ENCODE measurements at regions not wholly inside any gene's neighbourhood (a gene's known extent, or its start where the extent isn't known, plus 50 kb on each side); places are given as distances from the start of the nearest gene placed in this dataset.

GRCh38 chr12:91533366-91533765, 350.7 kb upstream of the DCN start:
- POLR2A ChIA-PET: no interaction called here

GRCh38 chr12:91529829-91530228, 347.2 kb upstream of the DCN start:
- Histone ChIP-seq H3K4me2 (ENCODE audit: low read length) (no peak overlapping the region), H3K9me2 (ENCODE audit: insufficient read depth, low read length) (no peaks in the 10 kb centered on the region), H3K4me3 (ENCODE audit: low read depth, low read length, poor library complexity, severe bottlenecking) (no peak overlapping the region), H3K4me1 (ENCODE audit: insufficient read depth, low read length, poor library complexity, severe bottlenecking) (no peaks in the 10 kb centered on the region), H3K36me3 (ENCODE audit: insufficient read depth, low read length) (no peaks in the 10 kb centered on the region), H3K9me3 (ENCODE audit: low read length) (no peaks in the 10 kb centered on the region), H3K27ac (ENCODE audit: low read depth, low read length, poor library complexity, severe bottlenecking) (no peak overlapping the region), H3K79me2 (ENCODE audit: insufficient read depth, low read depth, low read length) (no peaks in the 10 kb centered on the region), H2AFZ (ENCODE audit: low read length) (no peak overlapping the region), H4K20me1 (ENCODE audit: insufficient read depth, low read length) (no peaks in the 10 kb centered on the region)
- TF ChIP-seq CTCF (conservative IDR thresholded peaks at IDR 0.05; ENCODE audit: low read length) (no peak), EZH2phosphoT487 (IDR thresholded peaks at IDR 0.05; ENCODE audit: borderline replicate concordance, low read depth, low read length) (no peak)
- CTCF ChIA-PET (ENCODE audit: unreplicated experiment): no interaction called here
- POLR2A ChIA-PET: no interaction called here
- BruUV-seq (replicated peaks): no TSS peak
- intact Hi-C loops (cut with micrococcal nuclease; ENCODE audit: unreplicated experiment): no loop called here
- no peak for DNase-seq (ENCODE audit: low spot score)

More at GRCh38 chr12:91533366-91533765, 350.7 kb upstream of the DCN start:
- H3K27ac ChIP-seq (ENCODE audit: low read depth, low read length, poor library complexity, severe bottlenecking): no peak overlapping the region
- TF ChIP-seq EZH2phosphoT487 (IDR thresholded peaks at IDR 0.05; ENCODE audit: borderline replicate concordance, low read depth, low read length) (no peak), CTCF (conservative IDR thresholded peaks at IDR 0.05; ENCODE audit: low read length) (no peak)
- H3K4me1 ChIP-seq (ENCODE audit: insufficient read depth, low read length, poor library complexity, severe bottlenecking): no peaks in the 10 kb centered on the region
- no peaks in the 10 kb centered on the region for H3K9me3 ChIP-seq (ENCODE audit: low read length)
- no peaks in the 10 kb centered on the region for H3K9me2 ChIP-seq (ENCODE audit: insufficient read depth, low read length)
- no peaks in the 10 kb centered on the region for H3K36me3 ChIP-seq (ENCODE audit: insufficient read depth, low read length)
- H3K4me2 ChIP-seq (ENCODE audit: low read length): no peak overlapping the region
- no TSS peak for BruUV-seq (replicated peaks)
- CTCF ChIA-PET (ENCODE audit: unreplicated experiment): no interaction called here
- no peak overlapping the region for H3K4me3 ChIP-seq (ENCODE audit: low read depth, low read length, poor library complexity, severe bottlenecking)
- intact Hi-C loops (cut with micrococcal nuclease; ENCODE audit: unreplicated experiment): no loop called here
- H3K79me2 ChIP-seq (ENCODE audit: insufficient read depth, low read depth, low read length): no peaks in the 10 kb centered on the region
- H2AFZ ChIP-seq (ENCODE audit: low read length): no peak overlapping the region
- no peaks in the 10 kb centered on the region for H4K20me1 ChIP-seq (ENCODE audit: insufficient read depth, low read length)
- DNase-seq (ENCODE audit: low spot score): no peak

- POLR2A ChIA-PET: interaction anchor here (0.5 to 1.3 kb wide), 3 partner anchors 12 to 17 kb away, joined by 3 to 4 read pairs (median 3); no protein-coding TSS in a partner anchor
- intact Hi-C loops (cut with micrococcal nuclease; ENCODE audit: unreplicated experiment): no loop called here
These were observed 341.2 kb upstream of the DCN start for GRCh38 chr12:91523831-91524230.

More at GRCh38 chr12:91523831-91524230, 341.2 kb upstream of the DCN start:
- CTCF ChIA-PET (ENCODE audit: unreplicated experiment): no interaction called here
- Histone ChIP-seq H4K20me1 (ENCODE audit: insufficient read depth, low read length) (no peaks in the 10 kb centered on the region), H3K36me3 (ENCODE audit: insufficient read depth, low read length) (no peaks in the 10 kb centered on the region), H3K4me2 (ENCODE audit: low read length) (no peak overlapping the region), H3K4me3 (ENCODE audit: low read depth, low read length, poor library complexity, severe bottlenecking) (no peak overlapping the region), H3K79me2 (ENCODE audit: insufficient read depth, low read depth, low read length) (no peaks in the 10 kb centered on the region), H3K9me2 (ENCODE audit: insufficient read depth, low read length) (no peaks in the 10 kb centered on the region), H3K9me3 (ENCODE audit: low read length) (no peaks in the 10 kb centered on the region), H3K27ac (ENCODE audit: low read depth, low read length, poor library complexity, severe bottlenecking) (no peak overlapping the region), H2AFZ (ENCODE audit: low read length) (no peak overlapping the region), H3K4me1 (ENCODE audit: insufficient read depth, low read length, poor library complexity, severe bottlenecking) (no peaks in the 10 kb centered on the region)
- TF ChIP-seq CTCF (conservative IDR thresholded peaks at IDR 0.05; ENCODE audit: low read length): no peak
- TF ChIP-seq EZH2phosphoT487 (IDR thresholded peaks at IDR 0.05; ENCODE audit: borderline replicate concordance, low read depth, low read length): no peak
- no TSS peak for BruUV-seq (replicated peaks)
- DNase-seq (ENCODE audit: low spot score): no peak
